ENCODE measurements at regions not wholly inside any gene's neighbourhood (a gene's known extent, or its start where the extent isn't known, plus 50 kb on each side); places are given as distances from the start of the nearest gene placed in this dataset.

DNA sequence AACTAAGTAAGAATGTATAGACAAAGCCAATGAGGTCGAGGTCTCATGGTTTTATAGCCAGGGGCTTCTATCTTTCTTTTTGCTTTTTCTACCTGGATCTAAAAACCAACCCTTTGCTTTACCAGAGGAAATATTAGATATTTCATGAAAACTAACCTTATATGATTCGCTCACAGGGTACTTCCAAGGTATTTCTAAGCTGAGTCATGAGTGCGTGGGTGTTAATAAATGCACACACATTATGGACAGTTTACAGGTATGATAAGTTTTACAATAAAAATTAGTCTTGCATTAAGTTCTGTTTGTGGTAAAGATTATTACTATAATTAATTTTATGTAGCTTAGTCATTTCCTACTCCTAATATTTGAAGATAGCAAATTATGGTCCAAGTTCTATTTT lies 217.2 kb downstream of the CHRM3 start:
- no peak for DNase-seq

DNA sequence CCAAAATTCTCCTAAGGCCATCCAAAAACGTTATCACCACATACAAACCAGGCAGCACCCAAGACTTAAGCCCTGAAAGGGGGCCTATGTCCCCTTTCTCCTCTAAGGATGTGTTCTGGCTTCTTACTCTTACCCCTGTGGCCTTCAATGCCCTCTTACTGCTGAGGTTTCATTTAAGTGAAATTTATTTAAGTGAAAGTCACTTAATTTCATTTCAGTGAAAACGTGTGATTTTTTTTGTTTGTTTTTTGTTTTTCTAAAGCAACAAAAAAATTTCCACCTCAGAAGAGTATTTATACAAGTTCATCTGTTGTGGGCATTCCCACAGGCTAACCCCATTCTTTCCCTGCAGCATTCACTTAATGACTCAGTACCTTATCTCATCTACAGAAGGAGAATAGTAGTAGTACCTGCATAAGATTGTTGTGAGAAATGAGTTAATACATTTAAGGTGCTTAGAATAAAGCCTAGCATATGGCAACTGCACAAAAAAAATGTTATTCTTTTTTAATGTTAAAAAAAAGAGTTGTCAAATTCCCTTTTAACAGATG lies 220.6 kb downstream of the CHRM3 start:
- DNase-seq: no peak

DNA sequence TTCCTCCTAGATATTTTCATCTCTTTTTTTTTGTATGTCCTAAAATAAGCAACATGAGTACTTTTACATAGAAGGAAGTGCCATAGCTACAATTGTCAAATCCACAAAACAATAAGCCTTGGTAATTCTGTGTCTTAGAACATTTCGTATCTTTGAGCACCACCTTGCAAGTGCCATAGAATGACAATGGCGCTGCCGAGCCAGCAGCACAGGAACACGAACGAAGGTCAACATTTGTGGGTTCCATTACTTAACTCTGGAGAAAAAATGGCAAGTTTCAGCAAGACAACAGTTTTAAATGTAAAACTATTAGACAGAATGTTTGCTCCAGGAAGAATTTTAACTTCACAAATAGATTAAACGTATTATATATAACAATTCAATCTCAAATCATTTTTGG lies 222.1 kb downstream of the CHRM3 start:
- DNase-seq: no peak

DNA sequence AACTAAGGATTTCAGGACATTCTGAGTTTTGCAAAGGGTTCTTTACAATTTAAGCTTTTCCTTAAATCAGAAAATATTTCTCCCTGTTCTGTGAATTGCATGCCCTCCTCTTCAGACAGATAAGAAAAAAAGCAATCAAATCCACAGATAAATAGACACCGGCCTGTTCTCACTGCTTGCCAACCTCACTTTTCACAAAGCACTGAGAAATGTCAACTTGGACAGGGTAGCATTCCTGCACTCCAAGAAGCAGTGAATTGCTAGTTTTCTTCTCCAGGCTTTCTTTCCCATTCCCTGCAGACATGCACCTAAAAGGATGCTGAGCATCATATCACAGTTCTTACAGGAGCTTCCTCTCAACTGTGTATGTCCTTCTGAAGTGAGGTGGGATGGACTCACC lies 226.0 kb downstream of the CHRM3 start:
- DNase-seq: no peak

DNA sequence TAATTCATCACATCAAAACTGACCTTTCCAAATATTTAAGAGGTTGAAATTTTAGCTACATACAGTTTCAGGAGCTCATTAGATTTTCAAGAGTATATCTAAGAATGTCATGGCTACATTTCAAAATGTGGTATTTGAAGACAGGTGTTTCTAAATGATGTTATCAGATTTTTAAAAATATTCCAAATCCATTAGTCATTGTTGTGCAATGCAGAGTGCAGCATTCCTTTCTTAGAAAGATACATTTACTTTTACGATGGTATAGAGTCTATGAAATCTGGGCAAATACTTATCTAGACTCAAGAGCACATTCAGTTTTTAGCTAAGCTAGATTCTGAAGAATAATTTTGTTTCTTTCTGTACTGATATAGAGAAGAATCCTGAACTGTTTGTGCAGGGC lies 230.3 kb downstream of the CHRM3 start:
- no peak for DNase-seq

DNA sequence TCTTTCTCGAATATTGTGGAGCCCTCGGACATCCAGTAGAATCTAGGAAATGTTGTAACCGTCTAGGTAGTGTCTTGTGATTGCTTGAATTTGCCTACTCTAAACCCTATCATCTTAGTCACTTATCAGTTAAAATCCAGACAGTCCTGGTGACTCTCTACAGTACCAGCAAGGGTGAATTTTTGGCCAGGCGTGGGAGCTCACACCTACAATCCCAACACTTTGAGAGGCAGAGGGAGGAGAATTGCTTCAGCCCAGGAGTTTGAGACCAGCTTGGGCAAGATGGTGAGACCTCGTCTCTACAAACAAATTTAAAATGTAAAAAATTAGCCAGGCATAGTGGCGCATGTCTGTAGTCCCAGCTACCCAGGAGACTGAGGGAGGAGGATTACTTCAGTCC lies 230.9 kb downstream of the CHRM3 start:
- no peak for DNase-seq

DNA sequence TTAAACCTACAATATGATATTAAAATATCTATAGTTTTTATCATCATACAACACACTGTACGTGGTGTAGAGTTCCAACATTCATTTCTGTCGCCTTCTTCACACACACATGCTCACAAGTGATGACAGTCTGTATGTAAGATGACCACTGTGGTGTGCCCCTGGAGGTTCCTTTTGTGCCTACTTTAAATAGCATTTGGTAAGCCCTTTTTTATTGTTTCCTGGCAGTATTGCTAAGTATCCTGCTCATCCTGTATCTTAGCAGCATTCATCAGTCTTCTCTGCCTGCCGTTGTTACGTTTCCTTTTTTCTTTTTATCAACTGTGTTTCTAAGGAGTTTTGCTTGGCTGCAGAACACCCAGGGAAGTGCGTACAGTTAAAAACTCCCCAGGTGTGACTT lies 231.4 kb downstream of the CHRM3 start:
- no peak for DNase-seq

DNA sequence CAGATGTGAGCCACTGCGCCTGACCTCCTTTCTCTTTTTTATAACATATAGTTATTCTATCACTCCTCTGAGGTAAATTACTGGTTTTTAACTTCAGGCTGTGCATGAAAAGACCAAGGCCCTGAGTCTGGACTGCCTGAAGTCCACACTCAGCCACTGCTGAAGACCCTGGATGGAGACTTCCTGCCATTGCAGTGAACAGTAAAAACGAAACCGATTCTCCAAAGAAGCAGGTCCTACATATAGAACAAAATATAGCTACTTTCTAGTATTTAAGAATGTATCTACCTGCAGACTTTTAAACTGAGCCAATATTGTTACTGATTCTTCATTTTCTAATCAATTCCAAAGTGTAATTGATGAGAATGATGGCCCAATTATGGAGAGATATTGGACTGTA lies 232.8 kb downstream of the CHRM3 start:
- DNase-seq: no peak

DNA sequence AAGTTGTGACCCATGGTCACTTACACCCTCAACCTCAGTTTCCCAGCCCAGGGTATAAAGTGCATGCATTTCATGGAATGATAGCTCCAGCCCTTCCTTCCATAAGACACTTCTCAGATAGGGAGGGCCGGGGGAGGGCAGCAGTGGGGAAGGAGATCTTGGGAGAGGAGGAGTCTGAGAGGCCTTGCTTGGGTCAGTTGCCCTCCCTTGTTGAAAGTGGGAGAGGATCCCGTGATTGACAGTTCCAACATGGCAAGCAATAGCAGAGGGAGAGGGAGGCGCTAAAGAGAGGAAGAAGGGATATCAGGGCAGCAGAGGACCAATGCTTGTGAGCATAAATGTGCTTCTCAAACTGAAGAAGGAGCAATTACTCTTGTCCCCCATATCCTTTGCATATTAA lies 244.4 kb downstream of the CHRM3 start:
- DNase-seq: no peak

DNA sequence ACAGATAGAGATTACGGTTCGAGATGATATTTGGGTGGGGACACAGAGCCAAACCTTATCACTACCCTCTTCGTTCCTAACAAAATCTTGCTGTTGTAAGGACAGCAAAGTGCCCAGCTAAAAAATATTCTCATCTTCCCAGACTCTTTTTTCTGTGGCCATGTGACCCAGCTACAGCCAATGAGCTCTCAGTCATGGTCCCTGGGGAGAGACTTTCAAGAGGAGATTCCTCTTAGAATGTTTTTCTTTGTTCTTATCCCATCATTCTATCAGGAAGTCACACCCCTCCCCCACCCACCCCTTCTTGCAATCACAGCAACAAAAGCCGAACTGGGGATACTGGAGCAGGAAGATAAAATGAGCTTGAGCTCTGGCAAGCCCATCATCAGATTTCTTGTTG lies 247.1 kb downstream of the CHRM3 start:
- DNase-seq: no peak

DNA sequence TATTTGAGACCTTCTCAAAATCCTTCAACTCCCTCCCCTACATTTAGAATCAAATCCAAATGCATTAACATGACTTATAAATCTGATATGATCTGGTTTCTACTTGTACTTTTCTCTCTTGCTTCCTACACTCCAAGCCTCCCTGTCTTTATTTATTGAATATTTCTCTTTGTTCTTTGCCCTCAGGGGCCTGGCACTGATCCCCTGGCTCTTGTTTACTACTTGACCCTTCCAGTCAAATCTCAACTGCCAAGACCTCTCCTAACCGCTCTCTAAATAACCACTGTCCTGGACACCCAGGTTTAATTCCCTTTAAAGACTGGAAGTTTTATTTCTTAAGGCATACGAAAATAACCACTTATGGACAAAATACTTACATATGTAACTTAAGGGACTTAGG lies 248.9 kb downstream of the CHRM3 start:
- no peak for DNase-seq

DNA sequence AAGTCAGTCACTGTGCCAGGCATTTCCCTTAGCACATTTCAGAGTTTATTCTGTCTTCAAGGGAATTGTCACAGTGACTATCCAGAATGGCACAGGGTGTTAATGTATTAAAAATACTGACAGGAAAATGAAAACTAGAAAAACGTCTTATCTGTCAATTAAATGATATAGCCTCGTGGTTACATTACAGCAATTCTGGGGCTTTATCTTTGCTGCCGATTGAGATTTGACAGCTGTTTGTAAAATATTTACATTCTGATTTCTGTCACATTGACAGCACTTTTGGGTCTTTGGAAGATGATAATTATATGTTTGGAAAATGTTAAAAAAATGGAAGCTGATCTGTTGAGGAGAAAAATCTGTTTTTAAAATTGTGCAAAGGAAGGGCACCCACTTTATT lies 250.0 kb downstream of the CHRM3 start:
- DNase-seq: no peak

DNA sequence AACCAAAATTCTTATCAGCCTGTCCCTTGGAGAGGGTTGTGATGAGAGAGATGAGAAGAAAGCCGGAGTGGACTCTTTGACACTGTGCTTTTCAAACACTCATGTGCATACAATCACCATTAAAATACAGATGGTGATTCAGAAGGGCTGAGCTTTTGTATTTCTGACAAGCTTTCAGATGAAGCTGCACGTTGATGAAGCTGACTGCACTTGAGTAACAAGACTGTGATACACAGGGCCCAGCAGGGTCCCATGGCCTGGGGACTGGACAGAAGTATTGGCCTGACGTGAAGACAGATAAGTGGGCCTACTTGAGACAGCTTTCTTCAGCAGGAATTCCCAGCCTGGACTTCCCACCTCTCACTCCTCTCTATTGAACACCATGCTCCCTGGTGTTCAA lies 258.2 kb downstream of the CHRM3 start:
- no peak for DNase-seq

DNA sequence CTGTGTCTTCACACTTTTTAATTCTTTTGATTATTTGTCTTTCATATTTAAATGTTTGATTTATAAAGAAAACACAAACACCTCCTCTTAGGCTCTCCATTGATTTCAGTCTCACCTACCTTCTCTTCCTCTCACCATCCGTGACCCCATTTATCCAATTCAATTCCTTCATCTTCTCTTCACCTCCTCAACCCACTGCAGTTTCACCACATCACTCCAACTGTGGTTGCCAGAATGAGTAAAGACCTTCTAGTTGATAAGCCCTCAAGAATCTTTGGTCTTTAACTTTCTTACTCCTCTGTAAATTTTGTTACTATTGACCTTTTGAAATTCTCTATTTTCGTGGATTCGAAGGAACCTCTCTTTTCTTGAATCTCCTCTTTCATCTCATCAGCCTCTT lies 260.7 kb downstream of the CHRM3 start:
- DNase-seq: no peak

DNA sequence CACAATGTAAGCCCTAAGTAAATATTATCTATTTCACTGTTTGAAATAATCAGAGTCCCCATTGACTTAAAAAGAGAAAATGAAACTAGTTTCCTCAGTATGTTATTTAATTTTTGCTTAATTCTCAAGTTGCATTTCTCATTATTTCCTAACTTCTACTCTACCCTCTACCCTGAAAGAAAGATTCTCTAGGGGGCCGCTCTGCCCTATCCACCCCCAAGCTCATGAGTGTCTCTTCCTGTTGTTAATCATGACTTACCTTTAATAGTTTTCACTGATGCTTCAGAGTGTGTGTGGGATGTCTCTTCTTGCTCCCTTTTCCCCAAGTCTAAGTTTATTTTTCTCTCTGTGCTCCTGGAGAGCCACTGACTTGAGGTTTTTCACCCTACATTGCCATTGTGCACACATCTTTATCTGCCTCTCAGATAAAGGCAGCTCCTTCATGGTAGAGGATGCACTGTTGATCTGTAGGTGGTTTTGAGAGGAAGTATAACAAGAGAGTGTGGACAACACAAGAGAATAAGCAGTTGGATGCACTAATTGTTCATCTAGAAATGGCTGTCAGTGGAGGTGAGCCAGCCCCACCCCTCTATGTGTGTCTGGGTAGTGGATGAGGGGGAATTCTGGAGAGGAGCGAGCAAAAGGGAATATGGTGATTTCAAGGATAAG lies 261.7 kb downstream of the CHRM3 start:
- DNase-seq: no peak

DNA sequence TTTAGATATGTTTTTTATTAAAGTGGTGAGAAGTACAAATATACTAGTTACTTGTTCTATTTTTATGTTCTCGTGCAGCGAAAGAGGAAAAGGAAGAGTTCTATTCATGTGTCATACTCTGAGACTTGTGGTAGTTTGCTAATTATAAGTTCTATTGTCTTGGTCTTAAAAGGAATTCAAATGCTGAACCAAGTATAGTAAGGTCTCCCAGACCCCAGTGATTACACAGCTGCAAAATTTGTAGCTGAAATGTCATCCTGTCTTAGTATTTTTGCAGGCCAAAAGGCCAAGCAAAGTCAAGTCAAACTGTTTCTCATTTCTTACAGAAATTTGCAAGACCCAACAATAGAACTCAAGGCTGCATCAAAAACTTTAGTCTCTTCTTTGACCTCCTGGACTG lies 268.7 kb downstream of the CHRM3 start:
- DNase-seq: no peak

DNA sequence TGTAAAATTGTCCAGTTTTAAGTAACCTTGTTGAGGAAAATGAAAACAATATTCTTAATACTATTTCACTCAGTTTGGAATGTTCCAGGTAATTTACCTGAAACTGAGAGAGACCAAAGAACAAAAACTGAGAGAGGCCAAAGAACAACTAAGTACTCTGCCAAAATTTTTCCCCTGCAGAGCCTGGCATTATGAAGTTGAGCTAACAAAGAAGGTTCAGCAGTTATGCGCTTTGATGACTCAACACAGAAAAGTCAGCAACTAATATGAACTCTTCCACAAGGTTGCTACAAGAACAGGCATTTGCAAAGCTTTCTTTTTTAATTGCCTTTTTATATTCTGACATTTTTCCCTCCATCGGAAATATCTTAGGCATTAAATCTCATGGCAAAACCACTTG lies 270.9 kb downstream of the CHRM3 start:
- no peak for DNase-seq

DNA sequence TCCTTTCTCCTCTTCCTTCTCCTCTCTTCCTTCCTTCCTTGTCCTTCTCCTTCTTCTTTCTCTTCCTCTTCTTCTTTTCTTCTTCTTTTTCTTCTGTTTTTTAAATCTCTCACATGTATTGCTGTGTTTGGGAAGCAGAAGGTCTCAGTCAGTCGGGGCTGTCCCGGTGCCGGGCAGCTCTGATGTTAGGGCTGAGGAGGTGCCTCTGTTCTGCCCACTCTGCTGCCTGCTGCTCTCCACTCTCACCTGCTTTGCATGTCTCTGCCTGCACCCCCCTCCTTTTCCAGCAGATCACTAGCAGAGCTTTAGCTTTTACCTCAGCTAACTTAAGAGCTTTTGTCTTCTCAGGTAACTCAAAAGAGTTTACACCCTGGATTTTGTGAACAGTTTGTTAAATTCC lies 276.6 kb downstream of the CHRM3 start:
- no peak for DNase-seq

DNA sequence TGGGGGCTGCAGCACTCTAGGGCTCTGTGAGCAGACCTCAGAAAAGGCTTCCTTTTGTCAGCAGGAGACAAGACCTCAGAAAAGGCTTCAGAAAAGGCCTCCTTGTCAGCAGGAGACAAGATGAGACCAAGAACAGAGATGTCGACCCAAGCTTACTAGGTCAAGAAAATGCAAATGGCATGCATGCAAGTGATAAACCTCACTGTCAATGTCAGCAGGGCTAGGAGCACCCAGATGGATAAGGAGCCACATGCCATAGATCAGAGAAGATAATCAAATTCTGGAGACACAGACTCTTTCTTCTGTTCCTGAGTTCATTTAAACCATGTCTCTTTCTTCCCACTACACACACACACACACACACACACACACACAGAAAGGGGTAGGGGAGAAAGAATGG lies 285.9 kb downstream of the CHRM3 start:
- no peak for DNase-seq

DNA sequence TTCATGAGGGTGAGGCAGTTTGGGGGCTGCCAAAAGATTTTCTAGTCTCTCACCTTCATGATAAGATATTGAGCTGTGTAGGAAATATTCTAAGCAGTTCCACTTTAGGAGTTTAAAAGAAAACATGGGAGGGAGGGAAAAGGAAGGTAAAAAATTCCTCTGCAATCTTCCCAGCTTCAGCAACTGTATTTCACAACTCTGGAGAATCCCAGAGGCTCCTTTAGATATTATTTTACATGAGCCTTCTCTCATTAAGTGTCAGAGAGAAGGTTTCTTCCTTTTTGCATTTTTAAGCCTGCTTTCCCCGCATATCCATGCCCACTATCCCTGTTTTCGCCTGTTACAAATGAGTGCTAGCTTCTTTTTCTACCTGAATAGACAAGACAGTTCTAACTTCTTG lies 289.4 kb downstream of the CHRM3 start:
- DNase-seq: no peak

DNA sequence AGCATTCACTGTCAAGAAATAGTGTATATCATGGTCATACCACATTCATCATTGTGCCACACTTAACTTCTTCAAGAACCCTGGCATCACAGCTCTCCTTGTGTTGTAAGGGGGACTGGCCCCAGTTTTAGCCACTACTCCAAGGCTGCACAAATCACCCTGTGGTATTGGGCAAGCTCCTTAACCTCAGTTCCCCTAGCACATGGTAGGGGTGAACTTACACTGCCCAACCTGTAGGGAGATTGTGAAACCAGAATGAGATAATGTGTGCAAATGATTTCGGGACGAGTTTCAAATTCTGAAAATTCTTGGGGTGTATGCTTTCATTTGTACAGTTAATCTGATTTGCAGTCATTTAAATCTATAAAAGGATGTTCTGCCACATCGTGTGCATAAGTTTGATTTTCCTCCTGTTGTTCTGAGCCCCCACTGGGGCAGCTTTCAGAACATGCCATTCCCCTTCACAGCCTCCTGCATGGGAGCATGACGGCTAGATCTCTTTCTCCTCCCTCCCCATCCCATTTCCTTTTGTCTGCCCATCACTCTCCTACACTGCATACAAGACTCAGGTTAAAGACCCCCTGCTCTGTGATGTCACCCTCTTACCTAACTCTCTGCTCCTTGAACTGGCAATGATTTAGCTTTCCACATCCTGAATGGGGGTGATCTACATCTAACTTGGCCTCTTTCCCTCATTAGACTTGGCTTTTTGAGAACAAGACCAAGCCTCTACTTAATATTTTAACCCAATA lies 290.3 kb downstream of the CHRM3 start:
- DNase-seq: no peak

DNA sequence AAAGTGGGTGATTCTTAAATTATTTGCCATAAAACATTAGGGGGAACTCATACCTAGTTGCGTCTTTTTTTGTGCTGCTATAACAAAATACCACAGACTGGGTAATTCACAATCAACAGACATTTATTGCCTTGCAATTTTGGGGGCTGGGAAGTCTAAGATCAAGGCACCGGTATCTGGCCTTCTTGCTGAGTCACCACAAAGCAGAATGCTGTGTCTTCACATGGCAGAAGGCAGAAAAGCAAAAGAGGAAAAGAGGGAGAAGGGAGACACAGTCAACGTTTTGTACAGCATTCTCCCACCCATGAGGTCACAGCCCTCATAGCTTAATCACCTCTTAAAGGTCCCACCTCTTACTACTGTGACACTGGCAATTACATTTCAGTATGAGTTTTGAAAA lies 291.0 kb downstream of the CHRM3 start:
- DNase-seq: no peak

DNA sequence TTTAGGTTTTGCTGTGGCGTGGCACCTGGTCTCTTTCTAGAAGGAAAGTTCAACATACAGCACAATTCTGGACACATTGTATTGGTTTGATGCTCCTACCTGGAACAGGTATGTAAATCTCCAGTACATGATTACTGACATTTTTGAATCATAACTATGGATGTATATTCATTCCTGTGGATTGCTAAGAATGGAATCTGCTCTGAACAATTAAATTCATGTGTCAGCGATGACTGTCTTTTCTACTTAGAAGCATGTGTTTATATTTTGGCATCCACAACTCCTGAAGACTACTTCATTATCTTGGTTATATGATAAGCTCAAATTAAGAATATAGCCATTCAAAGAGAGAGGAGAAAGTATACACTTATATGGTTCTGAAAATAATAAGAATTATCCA lies 291.8 kb downstream of the CHRM3 start:
- no peak for DNase-seq

DNA sequence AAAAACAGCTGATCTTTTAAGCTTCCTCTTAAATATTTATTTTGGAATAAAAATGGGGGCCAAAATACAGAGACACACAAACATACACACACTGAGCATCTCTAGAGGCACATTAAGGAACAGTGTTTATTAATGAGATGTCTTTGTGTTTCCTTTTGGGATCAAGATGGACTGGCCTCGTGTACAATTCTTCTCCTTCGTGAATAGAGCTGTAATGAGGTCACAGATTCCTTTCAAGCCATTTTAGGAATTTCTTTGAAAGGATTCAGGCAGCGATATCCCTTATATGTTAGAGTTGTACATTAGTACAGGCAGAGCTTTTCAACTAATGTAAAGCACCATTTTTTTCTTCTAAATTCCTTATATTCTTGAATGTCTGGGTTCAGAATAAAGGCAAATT lies 295.7 kb downstream of the CHRM3 start:
- DNase-seq: no peak

Data from tongue (tissue), 1 donor.